ENCODE measurements at regions not wholly inside any gene's neighbourhood (a gene's known extent, or its start where the extent isn't known, plus 50 kb on each side); places are given as distances from the start of the nearest gene placed in this dataset.

DNA sequence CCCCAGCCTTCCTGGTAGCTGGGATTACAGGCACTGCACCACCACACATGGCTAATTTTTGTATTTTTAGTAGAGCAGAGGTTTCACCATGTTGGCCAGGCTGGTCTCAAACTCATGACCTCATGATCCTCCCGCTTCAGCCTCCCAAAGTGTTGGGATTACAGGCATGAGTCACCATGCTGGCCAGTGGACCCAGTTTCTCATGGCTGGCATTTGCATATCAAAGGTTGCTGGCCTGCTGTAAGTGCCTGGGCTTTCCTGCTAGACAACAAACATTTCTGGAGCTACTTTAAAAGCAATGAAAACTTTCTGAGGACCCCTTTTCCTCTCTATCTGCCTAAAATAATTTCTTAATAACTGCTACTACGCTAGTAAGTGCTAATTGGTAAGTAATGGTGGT, 228.2 kb downstream of the PCDH10 start:
- TF ChIP-seq EZH2 (IDR thresholded peaks at IDR 0.05; ENCODE audit: borderline replicate concordance, low read depth, low read length, severe bottlenecking) = no peak
- TF ChIP-seq POLR2A (IDR thresholded peaks at IDR 0.05; ENCODE audit: low read depth, low read length) = no peak
- TF ChIP-seq MYC (IDR thresholded peaks at IDR 0.05; ENCODE audit: low read depth, low read length) = no peak
- TF ChIP-seq, protein P1, sequence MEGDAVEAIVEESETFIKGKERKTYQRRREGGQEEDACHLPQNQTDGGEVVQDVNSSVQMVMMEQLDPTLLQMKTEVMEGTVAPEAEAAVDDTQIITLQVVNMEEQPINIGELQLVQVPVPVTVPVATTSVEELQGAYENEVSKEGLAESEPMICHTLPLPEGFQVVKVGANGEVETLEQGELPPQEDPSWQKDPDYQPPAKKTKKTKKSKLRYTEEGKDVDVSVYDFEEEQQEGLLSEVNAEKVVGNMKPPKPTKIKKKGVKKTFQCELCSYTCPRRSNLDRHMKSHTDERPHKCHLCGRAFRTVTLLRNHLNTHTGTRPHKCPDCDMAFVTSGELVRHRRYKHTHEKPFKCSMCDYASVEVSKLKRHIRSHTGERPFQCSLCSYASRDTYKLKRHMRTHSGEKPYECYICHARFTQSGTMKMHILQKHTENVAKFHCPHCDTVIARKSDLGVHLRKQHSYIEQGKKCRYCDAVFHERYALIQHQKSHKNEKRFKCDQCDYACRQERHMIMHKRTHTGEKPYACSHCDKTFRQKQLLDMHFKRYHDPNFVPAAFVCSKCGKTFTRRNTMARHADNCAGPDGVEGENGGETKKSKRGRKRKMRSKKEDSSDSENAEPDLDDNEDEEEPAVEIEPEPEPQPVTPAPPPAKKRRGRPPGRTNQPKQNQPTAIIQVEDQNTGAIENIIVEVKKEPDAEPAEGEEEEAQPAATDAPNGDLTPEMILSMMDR (IDR thresholded peaks at IDR 0.05; ENCODE audit: extremely low read depth in 1 of 2, insufficient read depth in 1 of 2, low read depth in 1 of 2, low read length in 2 of 2) = no peak
- TF ChIP-seq, protein P2, sequence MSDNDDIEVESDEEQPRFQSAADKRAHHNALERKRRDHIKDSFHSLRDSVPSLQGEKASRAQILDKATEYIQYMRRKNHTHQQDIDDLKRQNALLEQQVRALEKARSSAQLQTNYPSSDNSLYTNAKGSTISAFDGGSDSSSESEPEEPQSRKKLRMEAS (IDR thresholded peaks at IDR 0.05; ENCODE audit: insufficient read depth, insufficient read length) = no peak
- no peak for TF ChIP-seq POLR2AphosphoS5 (IDR thresholded peaks at IDR 0.05; ENCODE audit: insufficient read depth, low read depth, low read length)
- no peak for TF ChIP-seq FOS (IDR thresholded peaks at IDR 0.05; ENCODE audit: borderline replicate concordance, insufficient read depth, low read length)
